ENCODE measurements at regions not wholly inside any gene's neighbourhood (a gene's known extent, or its start where the extent isn't known, plus 50 kb on each side); places are given as distances from the start of the nearest gene placed in this dataset.

DNA sequence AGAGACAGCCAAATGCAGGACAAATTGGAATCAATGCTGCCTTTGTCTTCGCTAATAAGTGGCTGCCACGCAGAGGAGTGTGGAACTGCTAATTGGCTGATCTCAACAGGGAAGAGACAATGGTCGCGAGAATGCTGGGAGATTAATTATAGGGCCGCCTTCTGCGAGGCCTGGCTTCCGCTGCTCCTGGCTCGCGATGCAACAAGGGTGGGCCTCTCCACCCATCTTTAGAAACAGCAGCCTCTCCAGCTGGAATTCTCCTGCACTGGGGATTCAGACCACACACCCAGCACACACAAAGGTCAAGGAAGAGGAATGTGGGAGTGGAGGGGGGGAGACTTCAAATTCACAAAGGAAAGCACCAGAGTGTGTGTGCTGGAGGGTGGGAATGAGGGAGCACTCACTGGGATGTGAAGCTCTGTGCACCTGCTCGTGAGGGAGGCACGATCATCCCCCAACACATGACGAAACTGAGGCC is 200.7 kb upstream of the GRIK3 start:
- TF ChIP-seq ZNF274 (IDR thresholded peaks at IDR 0.05; ENCODE audit: low read depth, low read length) (no peak), SUZ12 (IDR thresholded peaks at IDR 0.05; ENCODE audit: extremely low read depth, insufficient read depth, insufficient read length) (no peak)
